GM18873 (cell line): ENCODE measurements at regions not wholly inside any gene's neighbourhood (a gene's known extent, or its start where the extent isn't known, plus 50 kb on each side); places are given as distances from the start of the nearest gene placed in this dataset.
"Not testable (repeated sequence)": the region's sequence is repeated elsewhere in the genome, so short reads cannot be mapped to it uniquely, and the experiment has no call there.

Experiments used
- ATAC-seq: cut with Tn5 transposase; IDR thresholded peaks from one replicate; pipeline ENCODE4 v1.9.1; 2021; ENCODE audit warnings: mild to moderate bottlenecking, moderate library complexity, moderate number of reproducible peaks; ENCODE audit not compliant: unreplicated experiment, low FRiP score

GRCh38 chr4:74543983-74544382 lies 99.0 kb downstream of the AREG start:
- no peak for ATAC-seq

GRCh38 chr4:74544655-74545361 lies 99.9 kb downstream of the AREG start:
- ATAC-seq, result no peak

GRCh38 chr4:74545448-74545847 lies 100.5 kb downstream of the AREG start:
- no peak for ATAC-seq

GRCh38 chr4:74546057-74546456 lies 101.1 kb downstream of the AREG start:
- ATAC-seq, result no peak

GRCh38 chr4:74547042-74547441 lies 102.1 kb downstream of the AREG start:
- no peak for ATAC-seq

- no peak for ATAC-seq
Measured at GRCh38 chr4:74548561-74548960, 103.6 kb downstream of the AREG start.

- no peak for ATAC-seq
Measured at GRCh38 chr4:74549936-74550335, 105.0 kb downstream of the AREG start.

GRCh38 chr4:74555231-74555630 lies 110.3 kb downstream of the AREG start:
- no peak for ATAC-seq

- no peak for ATAC-seq
Measured at GRCh38 chr4:74555843-74556242, 110.9 kb downstream of the AREG start.

GRCh38 chr4:74559853-74560252 lies 114.9 kb downstream of the AREG start:
- ATAC-seq, result no peak

- ATAC-seq, result no peak
Measured at GRCh38 chr4:74567981-74568380, 123.0 kb downstream of the AREG start.

GRCh38 chr4:74570095-74570494 lies 125.2 kb downstream of the AREG start:
- no peak for ATAC-seq

GRCh38 chr4:74578329-74578728 lies 133.4 kb downstream of the AREG start:
- no peak for ATAC-seq

- not testable (repeated sequence) for ATAC-seq
Measured at GRCh38 chr4:74578865-74579264, 133.9 kb downstream of the AREG start.

- no peak for ATAC-seq
Measured at GRCh38 chr4:74583089-74583700, 138.3 kb downstream of the AREG start.

- ATAC-seq, result no peak
Measured at GRCh38 chr4:74583757-74584156, 138.8 kb downstream of the AREG start.

- no peak for ATAC-seq
Measured at GRCh38 chr4:74588350-74588749, 143.4 kb downstream of the AREG start.

GRCh38 chr4:74590476-74590875 lies 145.5 kb downstream of the AREG start:
- no peak for ATAC-seq

- no peak for ATAC-seq
Measured at GRCh38 chr4:74598611-74599325, 153.8 kb downstream of the AREG start.

- no peak for ATAC-seq
Measured at GRCh38 chr4:74603186-74603585, 158.2 kb downstream of the AREG start.

- no peak for ATAC-seq
Measured at GRCh38 chr4:74608151-74608949, 163.4 kb downstream of the AREG start.
